ENCODE measurements at regions not wholly inside any gene's neighbourhood (a gene's known extent, or its start where the extent isn't known, plus 50 kb on each side); places are given as distances from the start of the nearest gene placed in this dataset.
"Not testable (repeated sequence)": the region's sequence is repeated elsewhere in the genome, so short reads cannot be mapped to it uniquely, and the experiment has no call there.

DNA sequence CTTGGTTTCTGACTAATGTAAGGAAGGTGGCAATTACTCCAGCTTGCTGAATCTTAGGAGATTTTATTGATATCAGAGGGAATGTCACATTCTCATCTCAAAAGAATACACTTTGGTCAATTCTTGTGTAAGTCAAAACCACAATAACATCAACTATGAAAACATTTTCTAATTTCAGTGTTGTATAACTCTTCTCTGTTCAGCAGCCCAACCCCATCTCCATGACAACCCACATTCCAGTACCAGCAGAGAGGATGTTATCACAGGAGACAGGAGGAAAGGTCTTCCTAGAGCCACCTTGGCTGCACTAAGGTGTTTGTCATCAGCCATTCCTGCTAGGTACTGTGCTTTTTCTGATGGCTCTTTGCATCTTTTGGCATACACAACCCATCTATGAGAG lies 529.1 kb upstream of the BRINP1 start:
- intact Hi-C loops (cut with DNase I), result no loop called here

DNA sequence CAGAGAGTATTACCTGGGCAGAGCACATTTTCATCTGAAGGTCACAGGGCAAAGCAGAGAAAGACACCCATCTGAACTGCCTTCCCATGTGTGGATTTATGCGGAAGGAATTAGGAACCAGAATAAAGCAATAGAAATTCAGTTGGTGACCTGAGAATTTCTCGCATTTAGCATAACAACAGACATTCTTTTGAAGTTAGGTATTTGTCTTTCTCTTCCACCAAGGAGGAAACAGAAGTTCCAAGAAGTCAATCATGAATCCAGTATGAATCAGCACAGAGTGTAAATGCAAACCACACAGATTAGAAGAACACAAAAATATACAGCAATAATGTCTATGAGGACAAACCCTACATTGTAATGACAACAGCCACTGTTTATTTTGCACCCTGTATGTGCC lies 515.2 kb upstream of the BRINP1 start:
- intact Hi-C loops (cut with DNase I), result no loop called here
- no peak for DNase-seq

More for the DNA sequence above, 529.1 kb upstream of the BRINP1 start:
- DNase-seq, result no peak

DNA sequence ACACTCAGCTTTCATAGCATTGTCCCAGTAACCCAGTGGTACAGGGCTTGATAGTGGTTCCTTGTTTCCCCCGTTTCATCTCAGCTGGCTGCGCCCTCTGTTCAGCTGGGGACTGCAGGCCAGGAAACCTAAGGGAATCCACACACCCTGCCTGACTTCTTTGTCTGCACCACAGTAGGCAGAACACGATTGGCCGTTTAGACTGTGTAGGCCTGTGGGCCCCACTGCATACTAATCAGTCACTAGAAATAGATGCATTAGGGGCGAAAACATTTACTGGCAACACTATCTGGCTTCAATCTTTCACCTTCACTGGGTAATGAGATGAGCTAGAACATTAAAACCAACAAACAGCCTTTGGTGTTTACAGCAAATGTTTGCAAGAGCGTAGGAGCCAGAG lies 512.7 kb upstream of the BRINP1 start:
- intact Hi-C loops (cut with DNase I), result no loop called here
- DNase-seq, result peak in 20 of 42 donors; percentile 3 to 38 (median 13)

DNA sequence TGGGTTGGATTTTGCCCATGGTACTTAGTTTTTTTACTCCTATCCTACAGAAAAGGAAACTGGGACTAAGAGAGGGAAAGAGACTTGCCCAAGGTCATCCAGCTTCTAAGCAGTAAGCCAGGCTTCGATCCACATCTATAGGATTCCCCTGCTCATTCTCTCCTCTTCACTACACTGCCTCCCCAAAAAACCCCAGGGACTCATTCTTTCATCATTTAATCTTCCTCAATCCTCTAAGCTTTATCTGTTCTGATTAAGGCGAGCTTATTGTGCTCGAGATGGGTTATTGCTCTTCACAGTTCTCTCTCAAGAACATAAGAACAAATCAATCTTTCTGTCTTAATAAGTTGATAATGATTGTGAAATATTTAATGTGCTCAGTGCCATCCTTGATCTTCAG lies 511.1 kb upstream of the BRINP1 start:
- intact Hi-C loops (cut with DNase I), result no loop called here
- no peak for DNase-seq

DNA sequence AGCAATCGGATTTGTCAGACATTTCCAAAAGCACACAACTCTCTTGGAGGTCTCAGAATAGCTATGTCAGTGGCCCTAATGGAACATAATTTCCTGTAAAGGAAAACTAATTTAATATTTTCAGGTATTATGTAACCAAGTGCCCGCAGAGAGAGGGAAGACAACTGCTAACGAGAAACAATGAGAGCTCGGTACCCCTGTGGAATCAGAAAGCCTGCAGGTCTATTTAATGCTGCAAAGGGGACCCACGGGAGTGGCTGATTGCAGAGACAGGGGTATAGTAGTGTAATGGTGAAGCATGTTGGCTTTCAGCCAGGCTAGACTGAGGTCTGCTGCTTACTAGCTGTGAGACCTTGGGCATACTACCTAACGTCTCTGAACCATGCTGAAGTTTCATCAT lies 508.1 kb upstream of the BRINP1 start:
- DNase-seq, result no peak
- intact Hi-C loops (cut with DNase I), result no loop called here

DNA sequence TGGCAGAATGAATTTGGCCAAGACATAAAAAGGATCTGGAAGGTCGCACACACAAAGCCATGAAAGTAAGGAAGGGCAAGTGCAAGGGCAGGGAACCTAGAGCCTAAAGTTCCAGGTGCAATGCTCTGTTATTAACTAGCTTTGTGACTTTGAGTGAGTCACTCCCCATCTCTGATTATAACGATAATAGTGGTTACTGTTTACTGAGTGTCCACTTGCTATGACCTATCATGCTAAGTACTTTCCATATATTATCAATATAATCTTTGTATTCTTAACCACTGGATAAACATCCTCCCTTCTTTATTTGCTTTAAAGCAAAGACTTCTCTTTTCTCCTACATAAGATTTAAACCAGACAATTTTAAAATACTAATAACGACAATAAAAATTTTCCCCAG lies 504.6 kb upstream of the BRINP1 start:
- DNase-seq, result no peak
- intact Hi-C loops (cut with DNase I), result no loop called here

DNA sequence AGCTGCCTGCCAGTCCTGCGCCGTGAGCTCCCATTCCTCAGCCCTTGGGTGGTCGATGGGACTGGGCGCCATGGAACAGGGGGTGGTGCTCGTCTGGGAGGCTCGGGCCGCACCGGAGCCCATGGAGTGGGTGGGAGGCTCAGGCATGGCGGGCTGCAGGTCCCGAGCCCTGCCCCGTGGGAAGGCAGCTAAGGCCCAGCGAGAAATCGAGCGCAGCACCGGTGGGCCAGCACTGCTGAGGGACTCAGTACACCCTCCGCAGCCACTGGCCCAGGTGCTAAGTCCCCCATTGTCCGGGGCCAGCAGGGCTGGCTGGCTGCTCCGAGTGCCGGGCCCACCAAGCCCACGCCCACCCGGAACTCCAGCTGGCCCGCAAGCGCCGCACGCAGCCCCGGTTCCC lies 501.0 kb upstream of the BRINP1 start:
- intact Hi-C loops (cut with DNase I); DNase-seq: not testable (repeated sequence)

DNA sequence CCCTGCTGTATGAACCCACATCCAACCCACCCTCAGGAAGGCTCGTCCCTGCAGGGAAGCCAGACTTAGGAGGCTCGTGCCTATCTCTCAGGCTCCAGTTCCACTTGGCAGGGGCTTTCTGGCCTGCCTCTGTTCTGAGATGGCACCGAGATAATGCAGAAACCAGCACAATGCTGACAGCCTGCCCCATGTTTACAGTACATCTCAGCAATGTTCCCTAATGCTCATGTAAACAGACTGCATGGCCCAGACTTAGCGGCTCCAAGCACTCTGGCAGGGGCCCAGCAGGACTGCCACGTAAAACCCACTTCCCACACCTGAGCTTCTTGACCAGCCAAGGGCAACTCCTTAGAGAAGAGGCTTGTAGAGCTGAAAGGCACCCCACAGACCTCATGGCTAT lies 499.5 kb upstream of the BRINP1 start:
- intact Hi-C loops (cut with DNase I), result no loop called here
- no peak for DNase-seq

DNA sequence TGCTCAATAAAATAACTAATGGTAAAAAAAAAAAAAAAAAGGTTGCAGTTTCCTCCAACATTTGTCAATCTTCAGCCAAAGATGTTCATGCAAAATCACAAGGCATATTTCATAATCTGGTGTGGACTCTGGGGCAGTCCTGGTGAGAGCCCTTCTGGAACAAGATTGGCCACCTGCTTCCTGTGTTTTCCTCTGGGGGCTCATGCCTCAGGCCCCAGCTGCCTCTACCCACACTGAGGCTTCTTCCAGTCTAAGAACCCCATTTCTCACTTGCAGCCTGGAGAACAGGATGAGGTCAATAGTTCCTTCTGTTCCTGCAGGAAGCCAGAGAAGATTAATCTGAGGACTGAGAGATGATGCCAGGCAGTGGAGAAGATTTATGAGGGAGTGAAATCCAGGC lies 492.6 kb upstream of the BRINP1 start:
- intact Hi-C loops (cut with DNase I), result no loop called here
- no peak for DNase-seq

DNA sequence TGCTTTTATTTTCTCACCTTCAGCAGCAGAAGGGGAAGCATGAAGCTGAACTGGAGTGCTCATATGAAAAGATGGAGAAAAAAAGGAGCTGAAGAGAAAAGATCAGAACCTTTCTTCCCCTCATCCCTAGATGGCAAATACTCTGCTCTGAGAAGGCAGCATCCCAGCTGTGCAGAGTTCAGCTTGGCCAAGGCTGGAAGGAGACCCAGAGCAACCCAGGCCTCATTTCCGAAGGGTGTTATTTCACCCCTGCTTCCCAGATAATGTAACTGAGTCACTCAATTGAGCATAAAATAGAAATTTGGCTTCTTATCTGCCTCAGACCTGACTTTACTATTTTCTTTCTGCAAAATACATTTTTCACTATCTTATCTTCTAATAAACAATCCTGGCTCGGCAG lies 489.9 kb upstream of the BRINP1 start:
- no peak for DNase-seq
- intact Hi-C loops (cut with DNase I), result no loop called here

DNA sequence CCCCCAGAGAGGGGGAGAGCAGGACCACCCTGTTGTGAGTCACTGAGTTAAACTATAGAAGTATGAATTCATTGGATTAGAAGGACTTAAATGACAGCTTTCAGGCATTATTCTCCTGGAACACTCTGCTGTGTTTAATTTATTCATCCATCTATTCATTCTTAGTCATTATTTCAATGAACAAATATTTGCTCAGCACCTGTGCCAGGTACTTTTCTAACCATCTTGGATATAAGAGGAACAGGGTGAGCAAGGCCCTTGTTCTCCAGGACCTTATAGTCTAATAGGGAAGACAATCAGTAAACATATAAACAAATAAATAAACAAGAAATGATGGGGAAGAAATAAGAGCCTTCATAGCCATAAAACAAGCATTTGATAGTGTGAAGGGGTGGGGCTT lies 483.9 kb upstream of the BRINP1 start:
- intact Hi-C loops (cut with DNase I), result no loop called here
- DNase-seq, result no peak

DNA sequence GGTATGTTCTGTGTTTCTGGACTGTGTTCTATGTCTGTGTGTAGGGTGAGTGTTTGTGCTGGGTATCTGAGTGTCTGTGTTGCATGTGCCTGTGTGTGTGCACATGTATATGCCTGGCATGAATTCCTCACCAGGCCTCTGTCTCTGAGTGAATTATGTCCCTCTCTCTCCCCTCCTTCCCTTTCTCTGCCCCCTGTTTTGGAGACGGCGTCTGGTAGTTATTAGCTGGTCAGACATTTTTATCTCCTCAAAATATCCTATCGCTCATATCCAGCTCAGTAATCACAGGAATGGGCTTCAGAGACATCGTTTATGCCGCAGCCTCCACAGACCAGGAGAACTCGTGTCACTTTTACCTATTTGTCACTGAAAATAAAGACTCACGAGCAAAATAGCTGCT lies 483.2 kb upstream of the BRINP1 start:
- no peak for DNase-seq
- intact Hi-C loops (cut with DNase I), result no loop called here

DNA sequence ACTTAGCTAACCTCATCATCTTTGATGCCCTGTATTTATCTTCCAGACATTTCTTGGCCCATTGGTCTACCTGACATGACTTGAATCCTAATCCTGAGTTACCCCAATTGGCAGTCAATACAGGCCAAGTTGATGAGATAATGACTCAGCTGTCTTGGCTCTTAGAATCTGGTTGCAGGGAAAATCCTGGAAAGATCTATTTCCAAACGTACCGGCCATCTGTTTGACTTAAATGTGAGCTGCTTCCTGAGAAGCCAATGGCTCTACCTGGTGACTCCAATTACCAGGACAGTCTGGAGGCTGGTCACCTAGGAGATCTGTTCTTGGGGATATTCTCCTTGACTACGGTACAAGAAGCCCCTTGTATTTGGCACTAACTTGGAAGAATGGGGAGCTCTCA lies 475.2 kb upstream of the BRINP1 start:
- DNase-seq, result no peak
- intact Hi-C loops (cut with DNase I), result no loop called here

DNA sequence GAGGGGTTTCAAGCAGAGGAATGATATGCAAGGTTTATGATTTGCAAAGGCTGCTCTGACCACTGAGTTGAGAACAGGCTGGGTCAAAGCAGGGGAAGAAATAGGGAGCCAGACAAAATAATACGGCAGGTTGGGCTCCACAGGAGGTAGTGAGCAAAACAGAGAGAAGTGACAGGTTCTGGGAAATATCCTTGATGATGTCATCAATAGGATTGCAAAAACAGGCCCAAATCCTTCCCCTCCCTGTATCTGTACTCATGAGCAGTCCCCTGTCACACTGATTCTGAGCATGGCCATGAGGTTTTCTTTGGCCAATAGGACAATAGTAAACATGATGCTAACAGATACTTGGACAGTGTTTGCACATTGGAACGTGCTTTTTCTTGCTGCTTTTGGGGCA lies 471.8 kb upstream of the BRINP1 start:
- intact Hi-C loops (cut with DNase I), result no loop called here
- DNase-seq, result no peak

DNA sequence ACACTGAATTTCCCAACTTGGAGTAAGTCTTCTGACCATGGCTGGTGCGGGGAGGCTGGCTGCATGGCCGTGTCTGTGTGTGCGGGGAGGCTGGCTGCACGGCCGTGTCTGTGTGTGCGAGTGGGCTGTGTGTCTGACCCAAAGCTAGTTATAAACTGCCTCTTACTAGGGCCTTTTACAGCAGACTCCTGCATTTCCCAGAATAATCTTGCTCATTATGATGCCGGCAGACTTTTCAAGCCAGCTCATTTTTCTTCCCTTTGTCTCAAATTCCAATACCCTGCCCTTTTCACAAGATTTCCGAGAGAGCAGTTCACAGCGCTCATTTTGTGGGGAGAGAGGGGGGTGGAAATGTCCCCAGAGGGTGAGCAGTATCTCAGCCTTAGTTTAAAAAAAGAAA lies 470.7 kb upstream of the BRINP1 start:
- intact Hi-C loops (cut with DNase I), result no loop called here
- DNase-seq, result peak in 8 of 42 donors; percentile 4 to 41 (median 12)

DNA sequence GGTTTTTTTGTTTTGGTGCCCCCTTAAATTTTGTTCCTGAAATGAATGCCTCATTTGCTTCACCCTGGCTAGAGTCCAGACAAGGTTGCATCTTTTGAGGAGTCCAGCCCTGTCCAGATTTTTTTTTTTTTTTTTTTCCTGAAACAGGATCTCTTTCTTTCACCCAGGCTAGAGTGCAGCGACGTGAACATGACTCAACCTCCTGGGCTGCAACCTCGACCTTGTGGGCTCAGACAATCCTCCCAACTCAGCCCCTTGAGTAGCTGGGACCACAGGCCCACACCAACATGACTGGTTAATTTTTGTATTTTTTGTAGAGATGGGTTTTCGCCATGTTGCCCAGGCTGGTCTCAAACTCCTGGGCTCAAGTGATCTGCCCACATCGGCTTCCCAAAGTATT lies 469.0 kb upstream of the BRINP1 start:
- no peak for DNase-seq
- intact Hi-C loops (cut with DNase I), result no loop called here

DNA sequence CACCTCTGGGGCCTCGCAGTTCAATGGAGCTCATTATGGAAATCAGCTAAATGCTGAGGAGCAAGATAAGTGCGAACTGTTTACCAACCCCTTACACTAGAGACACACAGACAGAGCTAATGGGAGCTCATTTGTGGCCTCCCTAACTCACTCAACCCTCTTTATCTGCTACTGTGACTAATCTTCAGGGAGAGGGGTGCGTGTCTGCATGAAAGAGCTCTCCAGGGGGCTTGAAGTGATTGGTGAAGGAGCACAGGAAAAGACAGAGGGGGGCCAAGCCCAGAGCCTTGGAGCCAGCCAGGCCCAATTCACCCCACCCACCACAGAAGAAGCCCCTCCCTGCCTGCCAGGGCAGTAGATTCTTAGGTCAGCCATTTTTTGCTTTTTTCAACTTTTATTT lies 466.8 kb upstream of the BRINP1 start:
- no peak for DNase-seq

DNA sequence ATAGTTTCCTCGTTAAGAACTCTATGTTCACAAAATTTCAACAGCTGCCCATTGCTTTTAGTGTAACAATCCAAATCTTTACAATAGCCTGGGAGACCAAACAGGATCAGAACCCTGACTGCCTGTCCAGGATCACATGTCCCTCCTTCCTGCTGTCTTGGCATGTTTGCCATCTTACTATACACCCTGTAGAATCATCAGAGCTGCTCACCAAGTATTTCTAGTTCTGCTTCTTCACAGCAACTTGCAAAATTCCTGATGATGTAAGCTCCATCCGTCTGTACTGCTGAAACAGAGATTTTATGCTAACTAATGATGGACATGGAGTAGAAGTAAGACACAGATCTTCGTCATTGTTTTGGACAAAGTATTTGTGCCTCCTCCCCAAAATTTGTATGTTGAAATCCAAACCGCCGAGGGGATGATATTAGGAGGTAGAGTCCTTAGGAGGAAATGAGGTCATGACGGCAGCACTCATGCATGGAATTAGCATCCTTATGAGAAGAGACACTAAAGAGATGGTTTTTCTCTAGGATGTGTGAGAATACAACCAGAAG lies 464.9 kb upstream of the BRINP1 start:
- DNase-seq, result no peak
- intact Hi-C loops (cut with DNase I), result no loop called here

More for the DNA sequence above, 466.8 kb upstream of the BRINP1 start:
- intact Hi-C loops (cut with DNase I), result no loop called here

DNA sequence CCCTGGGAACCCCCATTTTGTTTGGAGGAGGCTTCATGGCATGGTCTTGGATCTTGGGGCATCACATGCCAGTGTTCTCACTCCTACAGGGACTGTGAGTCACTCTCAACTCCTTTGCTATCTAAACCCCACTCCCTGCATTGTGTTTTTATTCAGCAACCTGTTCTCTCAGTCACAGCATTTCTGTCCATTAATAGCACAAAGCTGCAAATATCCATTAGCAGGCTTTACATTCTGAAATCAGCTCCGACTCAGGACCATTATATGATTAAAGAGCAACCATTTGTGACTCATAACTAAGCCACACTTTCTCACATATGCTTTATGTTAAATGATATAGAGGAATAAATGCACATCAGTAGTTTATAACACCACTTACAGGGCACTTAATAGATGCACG lies 462.1 kb upstream of the BRINP1 start:
- intact Hi-C loops (cut with DNase I), result no loop called here
- no peak for DNase-seq

DNA sequence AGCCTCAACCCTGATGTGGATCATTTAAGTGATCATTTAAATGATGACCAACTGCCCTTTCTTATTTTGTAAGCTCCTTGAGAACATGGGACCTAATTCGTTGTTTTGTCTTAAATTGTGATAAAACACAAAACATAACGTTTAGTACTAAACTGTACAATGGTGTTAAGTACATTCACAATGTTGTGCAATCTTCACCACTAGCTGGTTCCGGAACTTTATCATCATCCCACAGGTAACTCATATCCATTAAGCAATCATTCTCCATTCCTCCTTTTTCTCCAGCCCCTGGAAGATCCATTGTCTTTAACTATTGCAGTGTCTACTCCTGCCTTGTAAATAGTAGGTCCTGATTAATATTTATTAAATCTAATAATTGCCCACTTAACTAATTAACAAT lies 460.5 kb upstream of the BRINP1 start:
- intact Hi-C loops (cut with DNase I), result no loop called here
- DNase-seq, result no peak

DNA sequence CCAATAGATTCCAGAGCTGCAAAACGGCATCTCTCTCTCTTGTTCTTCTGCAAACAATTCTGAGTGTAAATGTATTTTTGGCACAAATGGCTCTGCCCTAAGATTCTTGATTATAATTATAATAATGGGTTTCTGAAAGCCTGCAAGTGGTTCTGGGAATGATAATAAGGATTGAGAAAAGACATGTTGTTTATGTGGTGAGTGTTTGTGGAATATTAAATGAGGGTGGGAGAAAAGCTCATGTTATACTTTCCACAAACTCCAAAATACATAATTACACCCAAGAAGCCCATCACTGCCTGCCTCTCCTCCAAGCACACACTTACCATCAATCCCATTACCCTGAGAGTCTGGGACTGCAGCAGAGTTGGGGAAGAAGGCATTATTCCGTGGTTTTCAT lies 460.0 kb upstream of the BRINP1 start:
- intact Hi-C loops (cut with DNase I), result no loop called here
- no peak for DNase-seq

DNA sequence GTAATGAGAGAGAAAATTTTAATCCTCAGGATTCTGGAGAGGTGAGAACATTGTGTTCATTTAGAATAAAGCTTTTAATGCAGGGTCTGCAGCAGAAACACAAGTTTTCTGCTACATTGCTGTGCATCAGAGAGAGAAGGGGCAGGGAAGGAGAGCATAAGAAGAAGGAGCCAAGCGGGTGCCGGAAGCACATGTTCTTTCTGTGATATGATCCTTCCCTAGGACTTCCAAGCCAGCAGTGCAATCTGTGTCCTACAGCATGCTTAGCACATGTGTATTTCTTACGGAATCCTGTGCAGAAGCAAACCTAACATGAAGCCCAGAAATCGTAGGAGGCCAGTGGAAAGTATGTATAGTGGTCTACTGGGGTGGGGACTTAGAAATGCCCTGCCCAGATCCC lies 458.3 kb upstream of the BRINP1 start:
- intact Hi-C loops (cut with DNase I), result no loop called here
- no peak for DNase-seq

Measured in head of caudate nucleus (tissue), 42 donors.